ENCODE measurements at regions not wholly inside any gene's neighbourhood (a gene's known extent, or its start where the extent isn't known, plus 50 kb on each side); places are given as distances from the start of the nearest gene placed in this dataset.

DNA sequence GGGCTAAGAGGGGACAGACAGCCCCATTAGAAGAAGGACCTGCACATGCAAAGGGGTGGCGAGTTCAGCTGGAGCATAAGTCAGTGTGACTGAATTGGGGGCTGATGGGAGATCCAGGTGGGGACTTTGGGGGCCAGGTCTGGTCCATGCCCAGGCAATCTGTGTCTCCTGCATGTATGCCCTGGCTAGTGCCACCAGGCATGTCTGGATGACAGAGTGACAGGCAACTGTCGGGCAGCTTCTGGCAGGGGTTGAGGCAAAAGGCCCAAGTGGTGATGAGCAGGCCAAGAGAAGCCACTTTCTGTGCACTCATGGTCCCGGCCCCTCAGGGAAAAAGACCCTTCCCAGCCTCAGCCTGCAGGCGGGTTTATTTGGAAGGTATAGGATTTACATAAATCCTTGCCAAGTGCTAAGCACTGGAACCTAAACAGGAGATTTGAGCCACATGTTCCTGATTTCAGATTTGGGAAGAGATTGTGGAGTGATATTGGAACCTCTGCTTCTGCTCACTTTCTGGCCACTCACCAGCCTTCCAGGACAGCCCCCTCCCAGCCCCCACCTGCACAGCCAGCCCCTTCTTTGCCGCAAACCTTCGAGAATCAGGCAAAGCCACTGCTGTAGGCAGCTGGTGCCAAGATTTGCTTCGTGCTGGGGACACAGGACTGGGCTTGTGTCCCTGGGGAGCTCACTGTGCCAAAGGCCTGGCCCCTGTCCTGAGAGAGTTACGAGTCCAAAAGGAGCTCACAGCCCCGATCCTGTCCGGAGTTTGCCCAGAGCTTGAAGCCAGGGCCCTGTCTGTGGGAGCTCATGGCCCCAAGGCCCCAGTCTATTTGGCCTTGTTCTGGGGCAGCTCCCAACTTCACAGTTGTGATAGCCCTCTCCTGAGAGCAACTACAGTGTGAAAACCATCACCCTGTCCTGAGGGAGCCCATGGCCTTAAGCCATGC, 232.5 kb upstream of the RTL1 start:
- DNase-seq (ENCODE audit: low spot score) = no peak

DNA sequence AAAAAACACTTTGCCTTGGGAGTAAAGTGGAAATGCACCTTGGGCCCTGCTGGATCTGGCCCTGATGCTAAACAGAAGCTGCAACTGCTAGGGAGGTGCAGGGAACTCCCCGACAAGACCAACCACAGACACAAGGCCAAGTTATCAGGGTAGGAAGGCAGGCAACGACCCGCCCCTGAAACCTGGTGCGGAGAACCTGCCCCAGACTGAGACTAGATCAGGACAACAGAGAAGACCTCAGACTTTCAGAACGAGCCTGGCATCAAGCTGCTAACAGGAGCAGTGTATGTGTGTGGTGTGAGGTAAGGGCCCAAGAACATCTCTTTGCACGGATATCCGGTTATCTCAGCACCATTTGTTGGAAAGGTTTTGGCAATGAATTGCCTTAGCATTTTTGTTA, 233.7 kb upstream of the RTL1 start:
- no peak for DNase-seq (ENCODE audit: low spot score)

DNA sequence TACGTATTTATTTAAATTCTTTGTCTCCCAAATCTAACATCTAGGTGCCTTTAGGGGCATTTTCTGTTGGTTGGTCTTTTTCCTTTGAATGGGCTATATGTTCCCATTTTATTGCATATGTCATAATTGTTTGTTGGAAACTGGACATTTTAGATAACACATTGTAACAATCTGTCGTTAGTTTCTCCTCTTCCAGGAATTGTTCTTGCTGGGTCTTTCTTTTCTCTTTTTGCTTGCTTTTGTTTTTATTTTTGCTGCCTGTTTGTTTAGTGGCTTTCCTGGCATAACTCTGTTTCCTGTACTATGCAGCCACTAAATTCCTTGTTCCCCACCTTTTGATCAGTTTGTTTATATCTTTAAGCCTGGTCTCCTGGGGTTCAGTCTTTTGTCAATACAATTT, 244.3 kb upstream of the RTL1 start:
- no peak for DNase-seq (ENCODE audit: low spot score)

- DNase-seq (ENCODE audit: low spot score) = no peak
These were observed 246.6 kb upstream of the RTL1 start for GRCh38 chr14:101150039-101150610.

- no peak for DNase-seq (ENCODE audit: low spot score)
These were observed 247.9 kb upstream of the RTL1 start for GRCh38 chr14:101151226-101151926.

GRCh38 chr14:101151927-101152305, 248.4 kb upstream of the RTL1 start:
- no peak for DNase-seq (ENCODE audit: low spot score)

GRCh38 chr14:101152855-101153254, 249.3 kb upstream of the RTL1 start:
- no peak for DNase-seq (ENCODE audit: low spot score)

GRCh38 chr14:101153691-101154090, 250.2 kb upstream of the RTL1 start:
- DNase-seq (ENCODE audit: low spot score) = no peak

DNA sequence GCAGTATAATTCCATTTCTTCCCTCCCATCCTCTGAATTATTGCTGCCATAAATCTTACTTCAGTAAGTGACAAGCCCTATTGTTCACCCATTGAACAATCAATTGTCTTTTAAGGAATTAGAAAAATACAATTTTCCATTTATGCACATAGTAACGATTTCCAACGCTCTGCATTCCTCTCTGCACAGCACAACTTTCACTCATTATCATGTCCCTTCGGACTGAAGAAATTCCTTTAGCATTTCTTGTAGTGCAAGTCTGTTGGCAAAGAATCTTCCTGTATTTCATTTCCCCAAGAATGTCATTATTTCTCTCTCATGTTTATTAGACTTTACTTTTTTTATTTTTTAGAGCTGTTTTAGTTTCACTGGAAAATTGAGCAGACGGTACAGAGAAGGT, 252.1 kb upstream of the RTL1 start:
- DNase-seq (ENCODE audit: low spot score) = no peak

DNA sequence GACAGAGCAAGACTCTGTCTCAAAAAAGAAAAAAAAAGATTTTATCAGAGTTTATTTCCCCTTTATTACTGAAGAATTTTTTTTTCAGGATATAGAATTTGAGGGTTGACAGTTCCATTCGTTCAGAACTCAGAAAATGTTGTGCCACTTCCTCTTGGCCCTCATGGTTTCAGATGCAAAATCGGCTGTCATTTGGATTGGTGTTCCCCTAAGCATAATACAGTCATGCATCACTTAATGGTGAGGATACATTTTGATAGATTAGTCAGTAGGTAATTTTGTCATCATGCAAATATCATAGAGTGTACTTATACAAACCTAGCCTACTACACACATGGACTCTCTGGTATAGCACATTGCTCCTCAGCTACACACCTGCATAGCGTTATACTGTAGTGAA, 263.9 kb upstream of the RTL1 start:
- DNase-seq (ENCODE audit: low spot score) = no peak

GRCh38 chr14:101169267-101169666, 265.7 kb upstream of the RTL1 start:
- no peak for DNase-seq (ENCODE audit: low spot score)

- DNase-seq (ENCODE audit: low spot score) = no peak
These were observed 268.1 kb upstream of the RTL1 start for GRCh38 chr14:101171650-101172049.

DNA sequence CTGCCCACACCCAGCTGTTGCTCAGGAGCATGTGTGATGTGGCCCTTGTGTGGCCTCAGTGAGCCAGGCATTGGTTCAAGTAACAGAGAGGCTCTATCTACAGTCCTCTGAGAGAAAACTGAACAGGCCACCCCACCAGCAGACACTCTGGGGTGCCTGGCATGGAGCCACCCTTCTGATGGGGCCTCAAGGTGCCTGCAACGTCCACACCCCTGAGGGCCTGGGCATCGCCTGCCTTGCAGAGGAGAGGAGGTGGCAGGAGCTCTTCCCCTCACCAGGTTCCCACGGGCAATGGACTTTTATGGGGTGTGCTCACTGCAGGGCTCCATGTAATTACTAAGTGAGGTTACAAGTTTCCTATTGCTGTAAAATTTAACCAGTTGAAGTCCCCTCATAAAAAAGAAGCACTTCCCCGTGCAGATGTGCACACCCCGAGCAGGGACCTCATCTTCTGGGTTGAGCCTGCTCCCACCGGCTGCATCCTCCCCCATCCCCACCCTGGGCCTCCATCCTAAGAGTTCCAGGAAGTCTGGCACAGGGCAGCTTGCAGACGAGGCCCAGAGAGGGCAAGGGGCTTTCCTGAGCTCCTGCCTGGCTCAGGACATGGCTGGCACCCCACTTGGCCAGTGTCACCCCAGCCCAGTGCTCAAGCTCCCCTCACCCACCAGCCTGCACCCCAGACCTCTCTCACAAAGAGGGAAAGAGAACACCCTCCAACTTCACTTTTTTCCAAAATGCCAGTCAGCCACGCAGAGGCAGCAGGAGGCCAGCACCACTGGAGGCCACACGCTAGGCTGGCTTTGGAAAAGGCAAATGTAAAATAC, 270.4 kb upstream of the RTL1 start:
- DNase-seq (ENCODE audit: low spot score) = no peak

GRCh38 chr14:101174522-101174838, 271.0 kb upstream of the RTL1 start:
- no peak for DNase-seq (ENCODE audit: low spot score)

DNA sequence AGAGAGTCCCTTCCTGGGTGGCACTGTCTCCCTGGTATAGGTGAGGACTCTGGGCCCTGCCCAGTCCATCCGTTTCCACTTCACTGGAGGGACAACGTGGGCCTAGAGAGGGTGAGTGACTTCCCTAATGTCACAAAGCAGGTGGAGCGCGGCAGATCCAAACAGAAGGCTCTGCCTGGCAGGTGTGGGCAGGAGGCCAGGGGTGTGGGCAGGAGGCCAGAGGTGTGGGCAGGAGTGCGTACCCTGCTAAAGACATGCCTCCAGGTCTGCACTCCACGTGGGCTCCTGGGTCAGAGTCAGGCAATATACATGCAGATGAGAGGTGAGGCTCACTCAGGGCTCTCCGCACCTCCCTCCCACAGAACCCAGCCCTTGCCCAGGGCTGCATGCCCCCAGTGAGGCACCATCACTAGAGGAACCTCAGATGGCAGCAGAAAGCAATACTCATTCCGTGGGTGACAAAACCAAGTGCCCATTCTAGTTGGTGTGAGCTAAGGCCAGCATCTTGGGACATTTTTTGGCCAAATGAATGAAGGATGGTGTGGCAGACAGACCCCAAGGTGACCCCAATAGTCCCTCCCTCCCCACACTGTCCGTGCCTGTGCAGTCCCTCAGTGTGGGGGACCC, 271.6 kb upstream of the RTL1 start:
- no peak for DNase-seq (ENCODE audit: low spot score)

- DNase-seq (ENCODE audit: low spot score) = no peak
These were observed 272.4 kb upstream of the RTL1 start for GRCh38 chr14:101175731-101176534.

GRCh38 chr14:101176535-101177205, 273.1 kb upstream of the RTL1 start:
- no peak for DNase-seq (ENCODE audit: low spot score)

DNA sequence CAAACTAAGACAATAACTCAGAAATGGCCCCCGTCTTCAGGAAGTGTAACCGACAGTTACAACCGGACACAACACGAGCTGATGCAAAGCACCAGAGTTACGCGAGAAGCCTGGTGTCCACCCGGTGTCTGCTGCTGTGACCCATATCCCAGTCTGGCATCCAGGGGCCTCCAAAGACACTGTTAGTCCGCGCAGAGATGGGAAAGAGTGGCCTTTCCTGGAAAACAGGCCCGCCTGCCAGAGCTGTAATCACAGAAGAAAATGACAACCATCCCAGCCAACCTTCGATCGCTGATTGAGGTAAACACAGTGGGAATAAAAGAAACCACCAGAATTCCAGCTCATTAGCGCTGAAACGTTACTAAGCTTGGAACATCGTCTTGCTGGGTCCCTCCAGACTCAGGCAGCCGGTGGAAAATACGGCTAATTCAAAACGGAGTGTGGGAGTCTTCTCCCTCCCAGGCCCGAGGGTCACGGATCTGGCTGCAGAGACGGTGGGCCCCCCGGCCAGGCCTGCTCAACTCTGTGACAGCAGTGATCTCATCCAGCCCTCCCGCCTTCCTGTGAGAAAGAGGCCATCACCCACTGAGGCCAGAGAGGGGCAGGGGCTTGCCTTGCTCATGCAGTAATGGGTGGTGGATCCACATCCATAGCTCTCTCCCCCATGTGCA, 273.9 kb upstream of the RTL1 start:
- no peak for DNase-seq (ENCODE audit: low spot score)

- no peak for DNase-seq (ENCODE audit: low spot score)
These were observed 274.9 kb upstream of the RTL1 start for GRCh38 chr14:101178184-101179072.

All from hematopoietic multipotent progenitor cell treated with erythropoietin and hydrocortisone succinate and interleukin-3 and kit ligand, for 17 days (in vitro differentiated cells).